OCI-LY3 (cell line): ENCODE measurements at regions not wholly inside any gene's neighbourhood (a gene's known extent, or its start where the extent isn't known, plus 50 kb on each side); places are given as distances from the start of the nearest gene placed in this dataset.

Experiments
- CTCF ChIP-seq: fragments of 200-600, 300-600 bp; sonication (generic); IDR thresholded peaks from 2 replicates; pipeline ENCODE4 v1.5.1; 2014; ENCODE audit warnings: antibody characterized with exemption, low read length, low read depth
- EZH2phosphoT487 ChIP-seq: fragments of 200-600 bp; shearing (Covaris generic); IDR thresholded peaks from 2 replicates; pipeline ENCODE4 v1.6.1; 2018; ENCODE audit warnings: antibody characterized with exemption, mixed run types, low read depth

- TF ChIP-seq CTCF, result no peak
- no peak for TF ChIP-seq EZH2phosphoT487
Observed at GRCh38 chr13:81682081-81682630, 1341.2 kb upstream of the SPRY2 start.
